GM12892 (cell line): ENCODE measurements at regions not wholly inside any gene's neighbourhood (a gene's known extent, or its start where the extent isn't known, plus 50 kb on each side); places are given as distances from the start of the nearest gene placed in this dataset.

Source experiments
- DNase-seq: peaks from one replicate; pipeline ENCODE4 v3.0.0; 2011; ENCODE audit not compliant: insufficient read length
- FAIRE-seq: peaks from 2 replicates; lab custom pipeline; 2011; peaks lifted over from hg19 to GRCh38; lab: Jason Lieb, UNC
- POLR2A ChIP-seq: IDR thresholded peaks from 2 replicates; pipeline ENCODE4 v1.6.1; 2011; ENCODE audit warnings: low read depth, low read length, control low read depth
- POLR2AphosphoS5 ChIP-seq: IDR thresholded peaks from 2 replicates; pipeline ENCODE4 v1.6.1; 2011; ENCODE audit warnings: low read depth, low read length, control low read depth
- TAF1 ChIP-seq: IDR thresholded peaks from 2 replicates; pipeline ENCODE4 v1.6.1; 2011; ENCODE audit warnings: low read depth, mild to moderate bottlenecking, control low read depth, low read length, borderline replicate concordance

GRCh38 chr9:134494905-134495304, 146.7 kb upstream of the COL5A1 start:
- FAIRE-seq: no peak
- TF ChIP-seq POLR2AphosphoS5 (no peak), POLR2A (no peak), TAF1 (no peak)

DNA sequence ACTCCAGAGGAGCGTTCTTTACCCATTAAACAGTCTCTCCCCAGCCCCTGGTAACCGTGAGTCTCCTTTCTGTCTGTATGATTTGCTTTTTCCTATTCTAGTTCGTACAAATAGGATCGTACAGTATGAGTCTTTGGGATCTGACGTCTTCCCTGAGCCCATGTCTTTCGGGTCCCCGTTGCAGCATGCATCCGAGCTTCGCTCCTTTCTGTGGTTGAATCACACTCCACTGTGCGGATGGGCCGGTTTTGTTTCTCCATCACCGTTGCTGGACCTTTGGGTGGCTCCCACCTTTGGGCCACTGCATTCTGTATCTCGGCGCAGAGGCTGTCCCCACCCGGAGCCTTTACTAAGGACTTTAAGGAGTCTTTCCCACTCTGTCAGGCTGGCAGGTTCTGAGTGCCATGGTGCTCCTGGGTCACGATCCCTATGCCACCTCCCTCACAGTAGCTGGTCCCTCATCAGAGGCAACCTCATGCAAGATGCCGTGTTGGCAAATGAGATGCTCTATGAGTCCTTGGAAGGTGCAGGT, 145.7 kb upstream of the COL5A1 start:
- DNase-seq (no peak), FAIRE-seq (no peak)
- TF ChIP-seq POLR2A: no peak
- TF ChIP-seq POLR2AphosphoS5: no peak
- TF ChIP-seq TAF1: no peak

More at GRCh38 chr9:134494905-134495304, 146.7 kb upstream of the COL5A1 start:
- no peak for DNase-seq

GRCh38 chr9:134496413-134497282, 145.0 kb upstream of the COL5A1 start:
- TF ChIP-seq TAF1 (no peak), POLR2AphosphoS5 (no peak), POLR2A (no peak)
- FAIRE-seq: no peak
- no peak for DNase-seq

- TF ChIP-seq POLR2A: no peak
- TF ChIP-seq TAF1: no peak
- no peak for TF ChIP-seq POLR2AphosphoS5
- DNase-seq: no peak
- no peak for FAIRE-seq
These were observed 144.2 kb upstream of the COL5A1 start for GRCh38 chr9:134497283-134497860.

DNA sequence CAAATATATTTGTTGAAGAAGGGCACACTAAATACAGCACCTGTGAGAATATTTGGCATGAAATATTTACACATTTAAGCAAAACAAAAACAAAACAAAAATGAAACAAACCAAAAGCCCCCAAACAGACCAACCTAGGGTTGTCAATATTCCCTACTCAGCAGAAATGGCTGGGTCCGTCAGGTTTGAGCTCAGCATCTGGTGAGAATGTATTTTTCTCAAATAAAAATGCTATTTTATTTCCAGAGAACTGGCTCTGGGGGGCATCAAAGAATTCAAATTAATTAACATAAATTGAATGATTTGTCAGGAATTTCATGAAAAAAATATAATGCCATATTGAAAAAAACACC, 142.8 kb upstream of the COL5A1 start:
- DNase-seq: no peak
- no peak for FAIRE-seq
- TF ChIP-seq POLR2A (no peak), POLR2AphosphoS5 (no peak), TAF1 (no peak)

DNA sequence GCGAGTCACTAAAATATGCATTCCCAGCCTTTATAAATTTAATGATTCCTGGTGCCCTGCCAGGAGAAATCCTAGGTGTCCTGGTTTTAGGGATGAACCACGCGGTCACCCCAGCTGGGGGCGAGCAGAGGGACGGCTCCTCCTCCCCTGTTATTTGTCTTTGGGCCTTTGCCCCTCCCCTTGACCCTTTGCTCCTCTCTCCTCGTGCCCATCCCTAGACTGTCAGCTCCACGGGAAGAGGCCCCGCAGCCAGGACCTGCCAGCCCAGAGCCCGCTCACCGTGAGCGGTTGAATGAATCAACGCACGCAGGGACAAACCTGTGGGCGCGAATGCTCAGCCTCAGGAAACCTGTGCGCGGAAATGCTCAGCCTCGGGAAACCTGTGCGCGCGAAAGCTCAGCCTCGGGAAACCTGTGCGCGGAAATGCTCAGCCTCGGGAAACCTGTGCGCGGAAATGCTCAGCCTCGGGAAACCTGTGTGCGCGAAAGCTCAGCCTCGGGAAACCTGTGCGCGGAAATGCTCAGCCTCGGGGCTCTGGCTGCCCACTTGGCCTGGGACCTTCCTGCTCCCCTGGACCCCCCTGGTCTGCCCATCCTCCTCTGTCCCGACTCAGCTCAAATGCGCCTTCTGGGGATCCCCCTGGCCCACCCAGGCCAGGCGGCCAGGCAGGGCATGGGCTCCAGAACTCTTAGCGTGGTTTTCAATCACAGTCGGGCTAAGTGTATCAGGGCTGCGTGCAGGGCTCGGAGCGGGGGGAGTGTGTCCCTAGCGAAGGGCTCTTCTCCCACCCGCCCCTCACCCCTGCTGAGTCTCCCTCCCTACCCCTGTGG, 140.5 kb upstream of the COL5A1 start:
- FAIRE-seq (no peak), DNase-seq (no peak)
- TF ChIP-seq POLR2AphosphoS5 (no peak), TAF1 (no peak), POLR2A (no peak)

GRCh38 chr9:134501761-134502265, 139.8 kb upstream of the COL5A1 start:
- no peak for TF ChIP-seq POLR2A
- no peak for TF ChIP-seq TAF1
- TF ChIP-seq POLR2AphosphoS5: no peak
- no peak for FAIRE-seq
- no peak for DNase-seq

DNA sequence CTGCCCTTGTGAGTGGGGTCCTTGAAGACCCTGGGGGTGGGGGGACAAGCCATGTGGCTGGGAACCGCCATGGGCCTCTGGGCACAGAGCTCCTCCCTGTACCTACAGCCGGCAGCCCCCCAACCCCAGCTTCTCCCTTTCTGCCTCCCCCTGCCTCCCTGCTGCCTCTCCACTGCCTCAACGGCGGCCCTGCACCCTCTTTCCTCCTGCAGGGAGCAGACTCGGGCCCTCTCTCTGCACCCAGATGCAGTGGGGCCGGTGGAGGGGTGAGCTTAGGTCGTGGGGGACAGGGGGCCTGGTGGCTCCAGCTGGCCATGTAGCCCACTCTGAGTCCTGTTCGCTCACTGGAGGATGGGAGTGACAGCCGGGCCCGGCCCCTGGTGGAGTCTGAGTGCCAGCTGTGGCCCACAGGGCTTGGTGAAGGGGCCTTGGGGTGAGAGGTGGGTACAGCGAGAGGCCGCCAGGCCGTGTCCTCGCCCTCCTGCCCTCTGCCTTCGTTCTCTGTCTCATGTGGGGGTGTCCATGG, 139.3 kb upstream of the COL5A1 start:
- no peak for FAIRE-seq

DNA sequence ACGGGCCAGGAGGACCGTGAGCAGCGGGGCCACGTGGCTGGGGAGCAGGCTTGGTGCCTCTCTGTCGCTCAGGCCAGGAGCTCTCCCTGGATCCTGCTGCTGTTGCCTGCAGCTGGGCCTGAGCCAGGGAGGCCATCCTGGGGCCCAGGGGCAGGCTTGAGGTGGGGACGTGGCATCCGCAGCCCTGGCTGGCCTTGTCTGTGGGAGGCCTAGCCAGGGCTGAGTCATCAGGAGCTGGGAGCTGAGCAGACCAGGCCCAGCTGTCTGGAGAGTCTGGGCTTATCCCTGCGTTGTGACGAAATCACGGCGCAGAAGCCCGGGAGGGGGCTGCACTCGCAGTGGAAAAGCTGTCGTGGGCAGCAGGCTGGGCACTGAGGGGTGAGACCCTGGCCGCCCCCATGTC, 138.8 kb upstream of the COL5A1 start:
- FAIRE-seq (no peak), DNase-seq (no peak)
- TF ChIP-seq POLR2AphosphoS5 (no peak), POLR2A (no peak), TAF1 (no peak)

More for the DNA sequence above, 139.3 kb upstream of the COL5A1 start:
- DNase-seq: no peak
- TF ChIP-seq POLR2AphosphoS5 (no peak), TAF1 (no peak), POLR2A (no peak)

DNA sequence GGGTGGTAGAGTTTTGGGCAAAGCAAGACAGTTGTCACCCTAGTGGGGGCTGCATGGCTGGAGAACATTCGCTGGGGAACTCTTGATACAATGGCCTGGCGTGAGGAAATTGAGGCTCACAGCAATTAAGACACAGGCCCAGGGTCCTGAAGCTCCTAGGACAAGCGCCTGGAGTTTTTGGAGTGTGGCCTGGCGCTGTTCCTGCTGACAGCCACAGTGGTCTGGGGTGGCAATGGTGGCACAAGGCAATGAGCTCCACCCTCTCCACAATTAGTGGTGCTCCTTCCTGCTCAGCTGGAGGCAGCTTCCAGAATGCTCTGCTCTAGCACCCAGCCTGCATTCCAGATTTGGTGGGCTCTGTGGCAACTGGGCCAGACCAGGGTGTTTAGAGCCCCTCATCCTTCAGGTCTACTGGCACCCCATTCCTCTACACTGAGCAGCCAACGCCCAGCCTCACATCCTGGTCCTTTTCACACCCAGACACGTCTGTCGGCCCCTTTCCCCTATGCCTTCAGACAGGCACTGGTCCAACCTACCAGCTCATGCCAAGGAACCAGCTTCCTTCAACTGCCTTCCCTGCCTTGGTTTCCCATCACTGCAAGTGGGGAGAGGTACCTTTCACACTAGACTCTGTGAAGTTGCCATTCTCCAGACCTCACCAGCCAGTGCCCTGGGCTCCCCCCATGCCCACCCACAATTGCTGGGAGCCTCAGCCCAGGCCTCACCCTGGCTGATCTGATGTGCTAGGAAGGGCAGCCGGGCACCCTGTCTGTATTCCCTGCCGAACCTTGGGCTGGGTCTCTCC, 138.1 kb upstream of the COL5A1 start:
- TF ChIP-seq POLR2AphosphoS5 (no peak), TAF1 (no peak), POLR2A (no peak)
- DNase-seq: no peak
- no peak for FAIRE-seq

DNA sequence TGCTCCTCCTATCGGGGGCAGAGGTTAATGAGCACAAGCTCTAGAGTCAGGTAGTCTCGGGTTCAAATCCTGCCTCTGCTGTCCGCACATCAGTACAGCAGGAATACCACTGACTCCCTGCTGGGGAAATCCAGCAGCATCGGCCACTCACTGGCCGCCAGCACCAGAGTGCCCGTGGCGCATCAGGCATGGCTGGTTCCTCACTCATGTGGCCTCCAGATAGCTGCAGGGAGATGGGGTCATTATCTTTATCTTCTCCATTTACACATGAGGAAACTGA, 137.6 kb upstream of the COL5A1 start:
- FAIRE-seq (no peak), DNase-seq (no peak)
- TF ChIP-seq POLR2A: no peak
- no peak for TF ChIP-seq TAF1
- no peak for TF ChIP-seq POLR2AphosphoS5
